Caco-2 (cell line): ENCODE measurements at regions not wholly inside any gene's neighbourhood (a gene's known extent, or its start where the extent isn't known, plus 50 kb on each side); places are given as distances from the start of the nearest gene placed in this dataset.

ENCODE experiments used
- BruUV-seq: library from RNA; stranded (reverse); fragments of 400-500 nt; replicated peaks from 2 replicates; lab custom pipeline; 2021; lab: Mats Ljungman, UMichigan
- CTCF ChIA-PET: fragments of 300-600 bp; sonication (Branson Sonifier 250); formaldehyde crosslinking; loops from one replicate; lab custom pipeline; 2022; ENCODE audit warnings: antibody characterized with exemption; lab: Charles Lee
- POLR2A ChIA-PET: fragments of 300-600 bp; sonication (Branson Sonifier 250); formaldehyde crosslinking; loops from one replicate; lab custom pipeline; 2022; ENCODE audit warnings: antibody characterized with exemption; lab: Charles Lee
- DNase-seq, 2 experiments: peaks; one replicate each; pipeline versions ENCODE4 v3.0.0 to v3.0.0-alpha.2; 2020 to 2022
- H3K27me3 ChIP-seq: replicated peaks from 2 replicates; pipeline ENCODE4 v1.6.0; 2011; ENCODE audit warnings: low read length; ENCODE audit not compliant: control insufficient read depth, insufficient read depth
- H3K36me3 ChIP-seq: 2 replicates; pipeline ENCODE4 v1.5.1; 2011; ENCODE audit warnings: low read length; ENCODE audit not compliant: control insufficient read depth, insufficient read depth
- H3K4me1 ChIP-seq: fragments of 250-450 bp; sonication (Bioruptor Pico); 2 replicates; pipeline ENCODE4 v1.5.1; 2020; ENCODE audit warnings: mild to moderate bottlenecking
- H3K4me3 ChIP-seq: 2 replicates; pipeline ENCODE4 v1.5.1; 2011; ENCODE audit warnings: low read depth, mild to moderate bottlenecking, control low read depth, low read length
- H3K9me3 ChIP-seq: fragments of 250-450 bp; sonication (Bioruptor Pico); 2 replicates; pipeline ENCODE4 v1.5.1; 2020; ENCODE audit warnings: mild to moderate bottlenecking, moderate library complexity
- H3K27ac Mint-ChIP-seq: one replicate; pipeline ENCODE4 v1.8.0; 2022; ENCODE audit warnings: mixed read lengths; ENCODE audit not compliant: unreplicated experiment
- H3K27me3 Mint-ChIP-seq: one replicate; pipeline ENCODE4 v1.8.0; 2022; ENCODE audit warnings: mixed read lengths; ENCODE audit not compliant: insufficient read depth, unreplicated experiment
- H3K36me3 Mint-ChIP-seq: one replicate; pipeline ENCODE4 v1.8.0; 2022; ENCODE audit warnings: mild to moderate bottlenecking, mixed read lengths; ENCODE audit not compliant: insufficient read depth, unreplicated experiment
- H3K4me1 Mint-ChIP-seq: one replicate; pipeline ENCODE4 v1.8.0; 2022; ENCODE audit warnings: low read depth, mixed read lengths; ENCODE audit not compliant: unreplicated experiment
- H3K4me3 Mint-ChIP-seq: one replicate; pipeline ENCODE4 v1.8.0; 2022; ENCODE audit warnings: mild to moderate bottlenecking, moderate library complexity, mixed read lengths; ENCODE audit not compliant: unreplicated experiment
- H3K9me3 Mint-ChIP-seq: one replicate; pipeline ENCODE4 v1.8.0; 2022; ENCODE audit warnings: mixed read lengths; ENCODE audit not compliant: unreplicated experiment
- intact Hi-C: fragments of 100-400 bp; cut with micrococcal nuclease; formaldehyde crosslinking; loops from one replicate; pipeline ENCODE4 v1.10.0; 2022; ENCODE audit not compliant: unreplicated experiment
- TF ChIP-seq, protein P1 (sequence below), 2 experiments: fragments of 200-600 bp in 1 of 2; IDR thresholded peaks; 1 replicate in 1 of 2; 2 replicates in 1 of 2; pipeline versions ENCODE4 v1.5.1 to v1.8.0; 2011 to 2022; ENCODE audit warnings: antibody characterized with exemption in 1 of 2, control low read depth in 1 of 2, inconsistent platforms in 1 of 2, low read depth in 1 of 2, low read length in 1 of 2, mild to moderate bottlenecking in 1 of 2, moderate library complexity in 1 of 2; ENCODE audit not compliant: insufficient read depth in 1 of 2, severe bottlenecking in 1 of 2, unreplicated experiment in 1 of 2

- Mint-ChIP-seq H3K4me1 (no peaks in the 10 kb centered on the region), H3K27me3 (peaks cover 3% of the 10 kb centered on the region), H3K36me3 (no peaks in the 10 kb centered on the region), H3K9me3 (peaks cover 5% of the 10 kb centered on the region), H3K27ac (no peak overlapping the region), H3K4me3 (no peak overlapping the region)
- Histone ChIP-seq H3K4me1 (no peaks in the 10 kb centered on the region), H3K9me3 (no peaks in the 10 kb centered on the region), H3K4me3 (no peak overlapping the region), H3K36me3 (no peaks in the 10 kb centered on the region), H3K27me3 (no peaks in the 10 kb centered on the region)
- TF ChIP-seq, protein P1, sequence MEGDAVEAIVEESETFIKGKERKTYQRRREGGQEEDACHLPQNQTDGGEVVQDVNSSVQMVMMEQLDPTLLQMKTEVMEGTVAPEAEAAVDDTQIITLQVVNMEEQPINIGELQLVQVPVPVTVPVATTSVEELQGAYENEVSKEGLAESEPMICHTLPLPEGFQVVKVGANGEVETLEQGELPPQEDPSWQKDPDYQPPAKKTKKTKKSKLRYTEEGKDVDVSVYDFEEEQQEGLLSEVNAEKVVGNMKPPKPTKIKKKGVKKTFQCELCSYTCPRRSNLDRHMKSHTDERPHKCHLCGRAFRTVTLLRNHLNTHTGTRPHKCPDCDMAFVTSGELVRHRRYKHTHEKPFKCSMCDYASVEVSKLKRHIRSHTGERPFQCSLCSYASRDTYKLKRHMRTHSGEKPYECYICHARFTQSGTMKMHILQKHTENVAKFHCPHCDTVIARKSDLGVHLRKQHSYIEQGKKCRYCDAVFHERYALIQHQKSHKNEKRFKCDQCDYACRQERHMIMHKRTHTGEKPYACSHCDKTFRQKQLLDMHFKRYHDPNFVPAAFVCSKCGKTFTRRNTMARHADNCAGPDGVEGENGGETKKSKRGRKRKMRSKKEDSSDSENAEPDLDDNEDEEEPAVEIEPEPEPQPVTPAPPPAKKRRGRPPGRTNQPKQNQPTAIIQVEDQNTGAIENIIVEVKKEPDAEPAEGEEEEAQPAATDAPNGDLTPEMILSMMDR (IDR thresholded peaks at IDR 0.05; ENCODE audit: insufficient read depth in 1 of 2, low read depth in 1 of 2, low read length in 1 of 2, severe bottlenecking in 1 of 2, unreplicated experiment in 1 of 2): no peak
- BruUV-seq: no TSS peak
- CTCF ChIA-PET: no interaction called here
- intact Hi-C loops: no loop called here
- DNase-seq: no peak
- POLR2A ChIA-PET: no interaction called here
These were observed 792.3 kb upstream of the PCDH7 start for GRCh38 chr4:29927895-29928294.

DNA sequence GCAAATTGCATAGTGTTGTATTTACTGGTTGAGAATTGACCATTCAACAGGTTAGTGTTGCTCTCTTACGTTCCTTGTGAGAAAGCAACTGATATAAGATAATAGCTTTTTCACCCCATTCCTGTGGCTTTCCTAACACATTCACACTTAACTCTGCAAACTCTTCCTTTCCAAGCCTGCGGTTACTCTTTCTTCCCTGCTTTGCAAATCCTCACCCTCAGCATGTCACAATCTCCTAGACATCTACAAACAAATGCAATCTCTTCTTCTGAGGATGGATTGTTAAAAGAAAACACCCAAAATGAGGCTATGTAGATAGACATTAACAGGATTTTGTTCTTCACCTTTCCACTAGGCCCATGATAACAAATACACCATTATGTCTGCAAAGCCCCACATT lies 771.7 kb upstream of the PCDH7 start:
- H3K4me3 Mint-ChIP-seq: no peak overlapping the region
- H3K27me3 Mint-ChIP-seq: no peaks in the 10 kb centered on the region
- intact Hi-C loops: no loop called here
- H3K27ac Mint-ChIP-seq: no peak overlapping the region
- POLR2A ChIA-PET: no interaction called here
- H3K4me1 ChIP-seq: no peaks in the 10 kb centered on the region
- no peaks in the 10 kb centered on the region for H3K9me3 ChIP-seq
- BruUV-seq: no TSS peak
- no peaks in the 10 kb centered on the region for H3K27me3 ChIP-seq
- H3K36me3 ChIP-seq: no peaks in the 10 kb centered on the region
- CTCF ChIA-PET: no interaction called here
- H3K4me1 Mint-ChIP-seq: no peaks in the 10 kb centered on the region
- TF ChIP-seq, protein P1 (IDR thresholded peaks at IDR 0.05; ENCODE audit: insufficient read depth in 1 of 2, low read depth in 1 of 2, low read length in 1 of 2, severe bottlenecking in 1 of 2, unreplicated experiment in 1 of 2): no peak
- no peak for DNase-seq
- no peaks in the 10 kb centered on the region for H3K9me3 Mint-ChIP-seq
- no peak overlapping the region for H3K4me3 ChIP-seq
- no peaks in the 10 kb centered on the region for H3K36me3 Mint-ChIP-seq

DNA sequence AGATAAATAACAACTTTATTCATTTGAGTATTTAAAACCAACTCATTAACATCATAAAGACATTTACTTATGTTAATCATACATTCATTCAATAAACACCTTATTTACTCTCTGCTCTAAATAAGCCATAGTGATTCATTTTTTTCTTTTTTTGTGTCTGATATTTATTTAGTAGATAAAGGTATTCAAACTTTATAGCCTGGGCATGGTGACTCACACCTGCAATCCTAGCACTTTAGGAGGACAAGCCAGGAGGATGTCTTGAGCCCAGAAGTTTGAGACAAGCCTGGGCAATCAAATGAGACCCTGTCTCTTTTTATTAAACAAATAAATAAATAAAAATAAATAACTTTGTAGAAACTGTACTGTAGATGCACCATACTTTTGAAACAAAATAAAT lies 771.3 kb upstream of the PCDH7 start:
- TF ChIP-seq, protein P1 (IDR thresholded peaks at IDR 0.05; ENCODE audit: insufficient read depth in 1 of 2, low read depth in 1 of 2, low read length in 1 of 2, severe bottlenecking in 1 of 2, unreplicated experiment in 1 of 2): no peak
- H3K9me3 ChIP-seq: no peaks in the 10 kb centered on the region
- H3K9me3 Mint-ChIP-seq: no peaks in the 10 kb centered on the region
- no peak overlapping the region for H3K27ac Mint-ChIP-seq
- no peak for DNase-seq
- H3K36me3 ChIP-seq: no peaks in the 10 kb centered on the region
- POLR2A ChIA-PET: no interaction called here
- no peak overlapping the region for H3K4me3 Mint-ChIP-seq
- no peaks in the 10 kb centered on the region for H3K4me1 Mint-ChIP-seq
- no TSS peak for BruUV-seq
- H3K4me1 ChIP-seq: no peaks in the 10 kb centered on the region
- H3K27me3 Mint-ChIP-seq: no peaks in the 10 kb centered on the region
- H3K27me3 ChIP-seq: no peaks in the 10 kb centered on the region
- no peaks in the 10 kb centered on the region for H3K36me3 Mint-ChIP-seq
- CTCF ChIA-PET: no interaction called here
- no peak overlapping the region for H3K4me3 ChIP-seq
- intact Hi-C loops: no loop called here
